ENCODE measurements at regions not wholly inside any gene's neighbourhood (a gene's known extent, or its start where the extent isn't known, plus 50 kb on each side); places are given as distances from the start of the nearest gene placed in this dataset.
A peak's percentile ranks its signal among the peaks of the same experiment; 100 is the strongest.

DNA sequence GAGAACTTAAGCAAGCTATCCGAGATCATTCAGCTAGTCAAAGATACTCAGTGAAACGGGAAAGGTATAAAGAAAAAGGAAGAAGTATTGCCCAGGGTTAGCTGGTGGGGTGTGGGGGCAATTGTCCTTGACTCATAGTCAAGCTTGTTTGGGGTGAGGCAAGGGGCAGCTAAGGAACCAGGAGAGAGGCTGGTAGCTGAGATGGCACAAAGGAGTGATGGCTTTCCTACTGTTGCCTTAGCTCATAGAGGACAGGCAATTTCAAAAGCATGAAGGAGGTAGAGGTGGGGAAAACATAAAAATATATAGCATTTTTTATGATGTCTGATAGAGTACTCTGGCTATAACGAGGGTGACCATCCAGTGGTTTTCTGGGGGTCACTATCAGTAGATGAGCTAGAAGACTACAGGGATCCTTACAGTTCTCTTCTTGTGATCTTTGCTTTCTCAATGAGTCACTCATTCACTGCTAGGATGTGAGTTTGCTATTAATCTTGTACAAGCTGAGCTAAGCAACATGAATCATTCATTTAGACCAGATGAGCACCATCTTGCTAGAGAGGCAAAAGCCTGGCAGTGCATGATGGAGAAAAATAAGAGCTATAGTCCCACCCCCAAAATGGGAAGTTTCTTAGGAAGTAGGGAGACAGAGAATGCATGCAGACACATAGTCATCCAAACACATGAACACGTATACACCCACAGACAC, 207.1 kb upstream of the PFN2 start:
- peak in 1 of 5 donors; percentile 30 for DNase-seq
- no peak overlapping the region for H3K4me3 ChIP-seq (ENCODE audit: low read length in 3 of 3)
- intact Hi-C loops (cut with DNase I) = no loop called here
- H3K9me3 ChIP-seq (ENCODE audit: control insufficient read depth in 2 of 3, insufficient read depth in 1 of 3, low read length in 3 of 3) = no peaks in the 10 kb centered on the region
- no peak for FAIRE-seq
- peaks cover 0 to 7% (median 0%) of the 10 kb centered on the region in 3 donors for H3K4me1 ChIP-seq (ENCODE audit: control insufficient read depth in 2 of 3, insufficient read depth in 2 of 3, low read depth in 1 of 3, low read length in 3 of 3)
- H3K27ac ChIP-seq (ENCODE audit: low read depth in 2 of 2, low read length in 2 of 2) = no peak overlapping the region
- no peaks in the 10 kb centered on the region for H3K36me3 ChIP-seq (ENCODE audit: control insufficient read depth in 2 of 3, insufficient read depth in 3 of 3, low read length in 3 of 3)
- no peaks in the 10 kb centered on the region for H3K27me3 ChIP-seq (ENCODE audit: control insufficient read depth, insufficient read depth, low read length)
- H3K9ac ChIP-seq (ENCODE audit: low read length in 3 of 3) = no peak overlapping the region
- TF ChIP-seq, protein P1, sequence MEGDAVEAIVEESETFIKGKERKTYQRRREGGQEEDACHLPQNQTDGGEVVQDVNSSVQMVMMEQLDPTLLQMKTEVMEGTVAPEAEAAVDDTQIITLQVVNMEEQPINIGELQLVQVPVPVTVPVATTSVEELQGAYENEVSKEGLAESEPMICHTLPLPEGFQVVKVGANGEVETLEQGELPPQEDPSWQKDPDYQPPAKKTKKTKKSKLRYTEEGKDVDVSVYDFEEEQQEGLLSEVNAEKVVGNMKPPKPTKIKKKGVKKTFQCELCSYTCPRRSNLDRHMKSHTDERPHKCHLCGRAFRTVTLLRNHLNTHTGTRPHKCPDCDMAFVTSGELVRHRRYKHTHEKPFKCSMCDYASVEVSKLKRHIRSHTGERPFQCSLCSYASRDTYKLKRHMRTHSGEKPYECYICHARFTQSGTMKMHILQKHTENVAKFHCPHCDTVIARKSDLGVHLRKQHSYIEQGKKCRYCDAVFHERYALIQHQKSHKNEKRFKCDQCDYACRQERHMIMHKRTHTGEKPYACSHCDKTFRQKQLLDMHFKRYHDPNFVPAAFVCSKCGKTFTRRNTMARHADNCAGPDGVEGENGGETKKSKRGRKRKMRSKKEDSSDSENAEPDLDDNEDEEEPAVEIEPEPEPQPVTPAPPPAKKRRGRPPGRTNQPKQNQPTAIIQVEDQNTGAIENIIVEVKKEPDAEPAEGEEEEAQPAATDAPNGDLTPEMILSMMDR (IDR thresholded peaks at IDR 0.05; ENCODE audit: borderline replicate concordance, extremely low read depth, insufficient read depth) = no peak

DNA sequence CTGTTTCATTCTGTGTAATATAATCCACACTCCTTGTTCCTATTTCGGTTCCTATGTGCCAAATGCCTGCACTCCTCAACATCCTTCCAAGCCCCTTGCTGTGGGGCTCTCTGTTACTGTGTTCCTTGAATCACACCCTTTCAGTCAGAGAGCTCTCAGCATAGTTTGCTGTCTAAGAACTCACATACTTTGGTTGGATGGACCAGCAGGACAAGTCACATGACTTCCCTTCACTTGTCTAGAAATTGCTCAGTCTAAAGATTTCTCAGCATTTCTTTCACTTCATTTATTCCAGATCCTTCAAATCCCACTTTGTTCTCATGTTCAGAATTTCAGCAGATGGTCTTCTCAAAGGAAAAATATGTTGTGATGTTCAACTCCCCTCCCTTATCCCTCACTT, 203.5 kb upstream of the PFN2 start:
- Histone ChIP-seq H3K9ac (ENCODE audit: low read length in 3 of 3) (no peak overlapping the region), H3K4me3 (ENCODE audit: low read length in 3 of 3) (no peak overlapping the region), H3K36me3 (ENCODE audit: control insufficient read depth in 2 of 3, insufficient read depth in 3 of 3, low read length in 3 of 3) (no peaks in the 10 kb centered on the region), H3K4me1 (ENCODE audit: control insufficient read depth in 2 of 3, insufficient read depth in 2 of 3, low read depth in 1 of 3, low read length in 3 of 3) (no peaks in the 10 kb centered on the region), H3K27ac (ENCODE audit: low read depth in 2 of 2, low read length in 2 of 2) (no peak overlapping the region), H3K27me3 (ENCODE audit: control insufficient read depth, insufficient read depth, low read length) (no peaks in the 10 kb centered on the region), H3K9me3 (ENCODE audit: control insufficient read depth in 2 of 3, insufficient read depth in 1 of 3, low read length in 3 of 3) (no peaks in the 10 kb centered on the region)
- FAIRE-seq (no peak), DNase-seq (no peak)
- TF ChIP-seq, protein P1 (IDR thresholded peaks at IDR 0.05; ENCODE audit: borderline replicate concordance, extremely low read depth, insufficient read depth) = no peak
- intact Hi-C loops (cut with DNase I) = no loop called here

DNA sequence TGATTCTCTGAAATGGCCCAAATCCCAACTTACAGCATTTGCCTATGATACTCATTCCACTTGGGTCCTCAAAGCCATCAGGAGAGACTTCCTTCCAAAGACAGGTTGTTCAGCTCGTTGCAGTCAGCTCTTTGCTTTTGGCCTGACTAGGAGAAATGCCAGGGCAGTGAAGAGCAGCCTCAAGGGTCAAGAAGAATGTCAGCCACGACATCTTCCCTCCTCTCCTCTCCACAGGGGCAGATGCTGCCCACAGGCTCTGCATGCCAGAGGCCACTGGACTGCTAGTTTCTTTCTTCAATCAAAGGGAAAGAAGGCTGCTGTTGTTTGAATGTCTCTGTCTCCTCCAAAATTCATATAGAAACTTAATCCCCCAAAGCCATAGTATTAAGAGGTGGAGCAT, 201.7 kb upstream of the PFN2 start:
- DNase-seq (no peak), FAIRE-seq (no peak)
- Histone ChIP-seq H3K4me3 (ENCODE audit: low read length in 3 of 3) (no peak overlapping the region), H3K27me3 (ENCODE audit: control insufficient read depth, insufficient read depth, low read length) (no peaks in the 10 kb centered on the region), H3K9ac (ENCODE audit: low read length in 3 of 3) (no peak overlapping the region), H3K27ac (ENCODE audit: low read depth in 2 of 2, low read length in 2 of 2) (no peak overlapping the region), H3K4me1 (ENCODE audit: control insufficient read depth in 2 of 3, insufficient read depth in 2 of 3, low read depth in 1 of 3, low read length in 3 of 3) (no peaks in the 10 kb centered on the region), H3K9me3 (ENCODE audit: control insufficient read depth in 2 of 3, insufficient read depth in 1 of 3, low read length in 3 of 3) (no peaks in the 10 kb centered on the region), H3K36me3 (ENCODE audit: control insufficient read depth in 2 of 3, insufficient read depth in 3 of 3, low read length in 3 of 3) (no peaks in the 10 kb centered on the region)
- TF ChIP-seq, protein P1 (IDR thresholded peaks at IDR 0.05; ENCODE audit: borderline replicate concordance, extremely low read depth, insufficient read depth) = no peak
- intact Hi-C loops (cut with DNase I) = no loop called here

All from kidney (tissue), 13 donors.